IgD-negative memory B cell (primary cell): ENCODE measurements at regions not wholly inside any gene's neighbourhood (a gene's known extent, or its start where the extent isn't known, plus 50 kb on each side); places are given as distances from the start of the nearest gene placed in this dataset.

Experiments used
- H3K27ac Mint-ChIP-seq, 3 donors: one replicate each; pipeline ENCODE4 v1.8.0; 2020 to 2022; ENCODE audit warnings: mild to moderate bottlenecking in 3 of 3, mixed read lengths in 3 of 3, moderate library complexity in 1 of 3
- H3K27me3 Mint-ChIP-seq: one replicate; pipeline ENCODE4 v1.8.0; 2021; ENCODE audit warnings: mixed read lengths
- H3K36me3 Mint-ChIP-seq: one replicate; pipeline ENCODE4 v1.8.0; 2020; ENCODE audit warnings: mild to moderate bottlenecking, mixed read lengths
- H3K4me1 Mint-ChIP-seq, 3 donors: one replicate each; pipeline ENCODE4 v1.8.0; 2020 to 2022; ENCODE audit warnings: mixed read lengths in 3 of 3, mild to moderate bottlenecking in 1 of 3
- H3K4me3 Mint-ChIP-seq, 4 donors: one replicate each; pipeline ENCODE4 v1.8.0; 2020 to 2022; ENCODE audit warnings: mild to moderate bottlenecking in 4 of 4, mixed read lengths in 4 of 4, moderate library complexity in 3 of 4
- H3K9me3 Mint-ChIP-seq, 3 donors: one replicate each; pipeline ENCODE4 v1.8.0; 2020 to 2021; ENCODE audit warnings: mixed read lengths in 3 of 3, mild to moderate bottlenecking in 1 of 3

GRCh38 chr20:3318226-3318884, 79.4 kb upstream of the SLC4A11 start:
- H3K9me3 Mint-ChIP-seq = no peaks in the 10 kb centered on the region
- H3K27ac Mint-ChIP-seq = no peak overlapping the region
- H3K4me3 Mint-ChIP-seq = no peak overlapping the region
- no peaks in the 10 kb centered on the region for H3K27me3 Mint-ChIP-seq
- no peaks in the 10 kb centered on the region for H3K36me3 Mint-ChIP-seq
- H3K4me1 Mint-ChIP-seq = no peaks in the 10 kb centered on the region

GRCh38 chr20:3316136-3316535, 77.1 kb upstream of the SLC4A11 start:
- no peaks in the 10 kb centered on the region for H3K27me3 Mint-ChIP-seq
- H3K4me1 Mint-ChIP-seq = no peaks in the 10 kb centered on the region
- H3K4me3 Mint-ChIP-seq = no peak overlapping the region
- H3K36me3 Mint-ChIP-seq = peaks cover 5% of the 10 kb centered on the region
- H3K9me3 Mint-ChIP-seq = no peaks in the 10 kb centered on the region
- H3K27ac Mint-ChIP-seq = peak overlapping the region in 1 of 3 donors; percentile 13

GRCh38 chr20:3315136-3315535, 76.1 kb upstream of the SLC4A11 start:
- Mint-ChIP-seq H3K4me3 (no peak overlapping the region), H3K9me3 (no peaks in the 10 kb centered on the region), H3K4me1 (no peaks in the 10 kb centered on the region), H3K36me3 (peaks cover 5% of the 10 kb centered on the region), H3K27me3 (no peaks in the 10 kb centered on the region), H3K27ac (no peak overlapping the region)

GRCh38 chr20:3314391-3314790, 75.4 kb upstream of the SLC4A11 start:
- H3K27ac Mint-ChIP-seq = no peak overlapping the region
- no peak overlapping the region for H3K4me3 Mint-ChIP-seq
- H3K4me1 Mint-ChIP-seq = no peaks in the 10 kb centered on the region
- peaks cover 5% of the 10 kb centered on the region for H3K36me3 Mint-ChIP-seq
- H3K27me3 Mint-ChIP-seq = no peaks in the 10 kb centered on the region
- H3K9me3 Mint-ChIP-seq = no peaks in the 10 kb centered on the region

GRCh38 chr20:3313683-3314065, 74.7 kb upstream of the SLC4A11 start:
- Mint-ChIP-seq H3K27ac (no peak overlapping the region), H3K36me3 (peaks cover 5% of the 10 kb centered on the region), H3K9me3 (no peaks in the 10 kb centered on the region), H3K4me3 (no peak overlapping the region), H3K27me3 (no peaks in the 10 kb centered on the region), H3K4me1 (no peaks in the 10 kb centered on the region)

GRCh38 chr20:3312940-3313682, 74.1 kb upstream of the SLC4A11 start:
- no peaks in the 10 kb centered on the region for H3K4me1 Mint-ChIP-seq
- H3K27ac Mint-ChIP-seq = no peak overlapping the region
- H3K27me3 Mint-ChIP-seq = no peaks in the 10 kb centered on the region
- no peak overlapping the region for H3K4me3 Mint-ChIP-seq
- H3K36me3 Mint-ChIP-seq = peaks cover 5% of the 10 kb centered on the region
- no peaks in the 10 kb centered on the region for H3K9me3 Mint-ChIP-seq

- peaks cover 5% of the 10 kb centered on the region for H3K36me3 Mint-ChIP-seq
- no peaks in the 10 kb centered on the region for H3K27me3 Mint-ChIP-seq
- no peak overlapping the region for H3K4me3 Mint-ChIP-seq
- no peak overlapping the region for H3K27ac Mint-ChIP-seq
- no peaks in the 10 kb centered on the region for H3K9me3 Mint-ChIP-seq
- no peaks in the 10 kb centered on the region for H3K4me1 Mint-ChIP-seq
Measured at GRCh38 chr20:3311623-3312022, 72.6 kb upstream of the SLC4A11 start.

- peaks cover 5% of the 10 kb centered on the region for H3K36me3 Mint-ChIP-seq
- H3K27ac Mint-ChIP-seq = no peak overlapping the region
- H3K4me3 Mint-ChIP-seq = no peak overlapping the region
- no peaks in the 10 kb centered on the region for H3K27me3 Mint-ChIP-seq
- H3K9me3 Mint-ChIP-seq = peaks cover 0 to 2% (median 0%) of the 10 kb centered on the region in 3 donors
- H3K4me1 Mint-ChIP-seq = no peaks in the 10 kb centered on the region
Measured at GRCh38 chr20:3309226-3309625, 70.2 kb upstream of the SLC4A11 start.

GRCh38 chr20:3307725-3308124, 68.7 kb upstream of the SLC4A11 start:
- H3K27ac Mint-ChIP-seq = no peak overlapping the region
- H3K4me3 Mint-ChIP-seq = no peak overlapping the region
- H3K4me1 Mint-ChIP-seq = no peaks in the 10 kb centered on the region
- H3K27me3 Mint-ChIP-seq = no peaks in the 10 kb centered on the region
- H3K36me3 Mint-ChIP-seq = peaks cover 5% of the 10 kb centered on the region
- H3K9me3 Mint-ChIP-seq = peaks cover 0 to 2% (median 0%) of the 10 kb centered on the region in 3 donors

- Mint-ChIP-seq H3K4me1 (no peaks in the 10 kb centered on the region), H3K9me3 (peaks cover 0 to 2% (median 0%) of the 10 kb centered on the region in 3 donors), H3K27me3 (no peaks in the 10 kb centered on the region), H3K27ac (no peak overlapping the region), H3K36me3 (peaks cover 5% of the 10 kb centered on the region), H3K4me3 (no peak overlapping the region)
Measured at GRCh38 chr20:3307078-3307477, 68.1 kb upstream of the SLC4A11 start.

- Mint-ChIP-seq H3K36me3 (no peaks in the 10 kb centered on the region), H3K4me3 (peak overlapping the region in 1 of 4 donors; percentile 10), H3K9me3 (peaks cover 0 to 2% (median 0%) of the 10 kb centered on the region in 3 donors), H3K27ac (no peak overlapping the region), H3K4me1 (no peaks in the 10 kb centered on the region), H3K27me3 (no peaks in the 10 kb centered on the region)
Measured at GRCh38 chr20:3306068-3306467, 67.1 kb upstream of the SLC4A11 start.

- Mint-ChIP-seq H3K4me3 (no peak overlapping the region), H3K4me1 (no peaks in the 10 kb centered on the region), H3K36me3 (no peaks in the 10 kb centered on the region), H3K27me3 (no peaks in the 10 kb centered on the region), H3K27ac (no peak overlapping the region), H3K9me3 (peaks cover 0 to 2% (median 0%) of the 10 kb centered on the region in 3 donors)
Measured at GRCh38 chr20:3304456-3304855, 65.5 kb upstream of the SLC4A11 start.

GRCh38 chr20:3297079-3297378, 58.0 kb upstream of the SLC4A11 start:
- no peaks in the 10 kb centered on the region for H3K27me3 Mint-ChIP-seq

GRCh38 chr20:3296261-3297078, 57.5 kb upstream of the SLC4A11 start:
- Mint-ChIP-seq H3K36me3 (peaks cover 6% of the 10 kb centered on the region), H3K4me1 (peaks cover 0 to 2% (median 0%) of the 10 kb centered on the region in 3 donors), H3K27ac (no peak overlapping the region), H3K4me3 (no peak overlapping the region), H3K9me3 (no peaks in the 10 kb centered on the region), H3K27me3 (no peaks in the 10 kb centered on the region)

More at GRCh38 chr20:3297079-3297378, 58.0 kb upstream of the SLC4A11 start:
- H3K27ac Mint-ChIP-seq = no peak overlapping the region
- no peaks in the 10 kb centered on the region for H3K9me3 Mint-ChIP-seq
- no peak overlapping the region for H3K4me3 Mint-ChIP-seq
- H3K36me3 Mint-ChIP-seq = peaks cover 6% of the 10 kb centered on the region
- H3K4me1 Mint-ChIP-seq = peaks cover 0 to 2% (median 0%) of the 10 kb centered on the region in 3 donors
